HCT116 (cell line): ENCODE measurements at regions not wholly inside any gene's neighbourhood (a gene's known extent, or its start where the extent isn't known, plus 50 kb on each side); places are given as distances from the start of the nearest gene placed in this dataset.

Source experiments
- ATAC-seq: fragments of 200-7000 bp; cut with Tn5 transposase; 2 replicates; pipeline ENCODE4 v1.9.1; 2020; ENCODE audit warnings: mild to moderate bottlenecking, moderate library complexity
- BruUV-seq: library from RNA; stranded (reverse); fragments of 400-500 nt; replicated peaks from 2 replicates; lab custom pipeline; 2021; lab: Mats Ljungman, UMichigan
- CTCF ChIA-PET: fragments of 300-600 bp; sonication (Branson Sonifier 250); formaldehyde crosslinking; loops from one replicate; lab custom pipeline; 2021; ENCODE audit warnings: antibody characterized with exemption; lab: Charles Lee
- POLR2A ChIA-PET: fragments of 300-600, 350-600 bp; sonication (Branson Sonifier 250); formaldehyde crosslinking; loops from one replicate; lab custom pipeline; 2021; ENCODE audit warnings: antibody characterized with exemption; lab: Charles Lee
- RAD21 ChIA-PET, 2 experiments: fragments of 300-600 bp; sonication (Branson Sonifier 250); formaldehyde crosslinking; loops; one replicate each; lab custom pipeline; 2023; ENCODE audit warnings: low total read pairs in 2 of 2; ENCODE audit not compliant: uncharacterized antibody in 2 of 2, unreplicated experiment in 2 of 2, low non-redundant PET in 1 of 2; lab: Charles Lee
- DNase-seq: peaks from one replicate; pipeline ENCODE4 v3.0.0-alpha.2; 2010; ENCODE audit warnings: low read depth, low spot score
- H2AFZ ChIP-seq: fragments of 200-600 bp; shearing (Covaris generic), sonication (generic); 2 replicates; pipeline ENCODE4 v1.6.1; 2017; ENCODE audit warnings: low read depth, mixed run types, mixed read lengths, antibody characterized with exemption, low read length; ENCODE audit not compliant: poor library complexity, severe bottlenecking
- H3K27ac ChIP-seq: 2 replicates; pipeline ENCODE4 v1.5.1; 2012; ENCODE audit warnings: low read depth, low read length
- H3K27me3 ChIP-seq: fragments of 200-600 bp; sonication (generic); 2 replicates; pipeline ENCODE4 v1.6.1; 2016; ENCODE audit warnings: mixed run types, low read length, mixed read lengths; ENCODE audit not compliant: insufficient read depth
- H3K36me3 ChIP-seq, 2 experiments: fragments of 200-500 bp in 1 of 2; fragments of 200-600 bp in 1 of 2; sonication (Bioruptor generic) in 1 of 2; sonication (generic) in 1 of 2; 2 replicates each; pipeline versions ENCODE4 v1.5.1 to v1.6.1; 2014 to 2016; ENCODE audit warnings: low read length in 2 of 2, inconsistent platforms in 1 of 2, mixed read lengths in 1 of 2, mixed run types in 1 of 2; ENCODE audit not compliant: insufficient read depth in 2 of 2, control insufficient read depth in 1 of 2
- H3K4me1 ChIP-seq, 2 experiments: fragments of 200-600 bp in 1 of 2; sonication (generic) in 1 of 2; 2 replicates each; pipeline versions ENCODE4 v1.5.1 to v1.6.1; 2012 to 2017; ENCODE audit warnings: low read length in 2 of 2, inconsistent platforms in 1 of 2, mild to moderate bottlenecking in 1 of 2, mixed read lengths in 1 of 2, mixed run types in 1 of 2, moderate library complexity in 1 of 2; ENCODE audit not compliant: insufficient read depth in 2 of 2, control insufficient read depth in 1 of 2
- H3K4me2 ChIP-seq: fragments of 200-600 bp; sonication (generic); 2 replicates; pipeline ENCODE4 v1.6.1; 2017; ENCODE audit warnings: mixed run types, low read length, mixed read lengths
- H3K4me3 ChIP-seq, 2 experiments: fragments of 200-600 bp in 1 of 2; sonication (generic) in 1 of 2; replicated peaks in 1 of 2; 2 replicates each; pipeline ENCODE4 v1.5.1; 2011 to 2016; ENCODE audit warnings: low read length in 2 of 2, control low read depth in 1 of 2, low read depth in 1 of 2, mild to moderate bottlenecking in 1 of 2, mixed read lengths in 1 of 2, mixed run types in 1 of 2
- H3K79me2 ChIP-seq: fragments of 200-600 bp; sonication (generic); 2 replicates; pipeline ENCODE4 v1.6.1; 2017; ENCODE audit warnings: mild to moderate bottlenecking, mixed run types, low read length, moderate library complexity, mixed read lengths; ENCODE audit not compliant: insufficient read depth
- H3K9ac ChIP-seq: fragments of 200-600 bp; sonication (generic); 2 replicates; pipeline ENCODE4 v1.6.1; 2016; ENCODE audit warnings: low read length, mixed read lengths
- H3K9me2 ChIP-seq: fragments of 200-600 bp; sonication (generic), shearing (Covaris generic); 2 replicates; pipeline ENCODE4 v1.6.1; 2017; ENCODE audit warnings: mixed run types, mild to moderate bottlenecking, moderate library complexity; ENCODE audit not compliant: insufficient read depth
- H3K9me3 ChIP-seq, 2 experiments: fragments of 200-500 bp in 1 of 2; fragments of 200-600 bp in 1 of 2; sonication (Bioruptor generic) in 1 of 2; sonication (generic) in 1 of 2; 2 replicates each; pipeline ENCODE4 v1.6.1; 2014 to 2017; ENCODE audit warnings: low read length in 2 of 2, mixed read lengths in 2 of 2, inconsistent platforms in 1 of 2, low read depth in 1 of 2, mild to moderate bottlenecking in 1 of 2, mixed run types in 1 of 2, moderate library complexity in 1 of 2; ENCODE audit not compliant: control insufficient read depth in 1 of 2, insufficient read depth in 1 of 2
- H4K20me1 ChIP-seq: fragments of 200-600 bp; sonication (generic), shearing (Covaris generic); 2 replicates; pipeline ENCODE4 v1.6.1; 2017; ENCODE audit warnings: mixed run types, mild to moderate bottlenecking, moderate library complexity; ENCODE audit not compliant: insufficient read depth
- ELF1 ChIP-seq: IDR thresholded peaks from 2 replicates; pipeline ENCODE4 v1.6.1; 2012; ENCODE audit warnings: low read depth, borderline replicate concordance
- EZH2 ChIP-seq: fragments of 200-600 bp; sonication (generic); IDR thresholded peaks from 2 replicates; pipeline ENCODE4 v1.6.1; 2017; ENCODE audit warnings: antibody characterized with exemption, mixed run types
- POLR2A ChIP-seq: IDR thresholded peaks from 2 replicates; pipeline ENCODE4 v1.7.0; 2011; ENCODE audit warnings: borderline replicate concordance; ENCODE audit not compliant: insufficient read depth, insufficient read length; ENCODE audit errors: extremely low read depth
- SIN3A ChIP-seq: IDR thresholded peaks from 2 replicates; pipeline ENCODE4 v1.6.1; 2012; ENCODE audit warnings: low read depth
- SRF ChIP-seq: IDR thresholded peaks from 2 replicates; pipeline ENCODE4 v1.6.1; 2012; ENCODE audit warnings: low read depth
- ZNF274 ChIP-seq: fragments of 200-500 bp; sonication (Bioruptor generic); IDR thresholded peaks from 2 replicates; pipeline ENCODE4 v1.6.1; 2014; ENCODE audit warnings: mild to moderate bottlenecking, low read depth, low read length, inconsistent platforms
- intact Hi-C: fragments of 100-400 bp; cut with micrococcal nuclease; formaldehyde crosslinking; loops from 2 replicates; pipeline ENCODE4 v1.10.0; 2022
- TF ChIP-seq, protein P1 (sequence below), 3 experiments: fragments of 200-600 bp in 1 of 3; sonication (generic) in 1 of 3; IDR thresholded peaks in 2 of 3; conservative IDR thresholded peaks in 1 of 3; 2 replicates each; pipeline ENCODE4 v1.5.1; 2012 to 2017; ENCODE audit warnings: low read depth in 2 of 3, low read length in 2 of 3, antibody characterized with exemption in 1 of 3, borderline replicate concordance in 1 of 3, control low read depth in 1 of 3, mild to moderate bottlenecking in 1 of 3, mixed read lengths in 1 of 3, mixed run types in 1 of 3, moderate library complexity in 1 of 3; ENCODE audit not compliant: insufficient read depth in 1 of 3
- TF ChIP-seq, protein P2 (sequence below): IDR thresholded peaks from 2 replicates; pipeline ENCODE4 v1.6.1; 2011; ENCODE audit warnings: mild to moderate bottlenecking, low read length, moderate library complexity; ENCODE audit not compliant: insufficient replicate concordance; ENCODE audit errors: extremely low read depth

DNA sequence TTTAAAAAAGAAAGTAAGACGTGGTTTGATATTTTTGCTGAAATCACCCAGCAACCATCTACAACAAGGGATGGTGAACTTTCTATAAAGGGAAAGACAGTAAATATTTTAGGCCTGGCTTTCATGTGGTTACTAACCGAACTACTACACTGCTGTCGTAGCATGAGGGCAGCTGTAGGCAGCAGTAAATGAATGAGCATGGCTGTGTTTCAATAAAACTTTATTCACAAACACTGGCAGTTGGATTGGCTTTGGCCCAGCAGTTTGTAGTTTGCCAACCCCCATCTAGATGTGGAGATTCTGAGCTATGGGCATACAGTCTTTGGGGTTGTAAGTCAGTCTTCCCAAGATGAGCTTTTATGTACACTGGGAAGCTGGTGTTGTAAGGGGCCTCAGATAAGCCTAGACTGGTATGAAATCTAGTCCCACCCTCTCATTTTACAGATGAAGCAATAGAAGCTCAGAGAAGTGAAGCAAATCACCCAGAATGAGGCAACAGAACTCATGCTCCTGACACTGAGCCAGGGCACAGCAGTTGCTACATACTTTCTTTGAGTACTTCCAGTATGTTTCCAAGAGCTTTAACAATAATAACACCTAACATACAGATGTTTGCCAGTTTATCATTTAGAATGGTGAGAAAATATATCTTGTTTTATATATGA lies 204.4 kb downstream of the ADAMTS15 start:
- RAD21 ChIA-PET = no interaction called here
- Histone ChIP-seq H3K36me3 (no peaks in the 10 kb centered on the region), H4K20me1 (no peaks in the 10 kb centered on the region), H3K9me3 (no peaks in the 10 kb centered on the region), H3K4me1 (no peaks in the 10 kb centered on the region), H2AFZ (no peak overlapping the region), H3K4me3 (no peak overlapping the region), H3K9me2 (no peaks in the 10 kb centered on the region), H3K79me2 (no peaks in the 10 kb centered on the region), H3K9ac (no peak overlapping the region), H3K27ac (no peak overlapping the region), H3K27me3 (no peaks in the 10 kb centered on the region), H3K4me2 (no peak overlapping the region)
- no peak for TF ChIP-seq SRF
- TF ChIP-seq POLR2A = no peak
- TF ChIP-seq ZNF274 = no peak
- TF ChIP-seq SIN3A = no peak
- TF ChIP-seq ELF1 = no peak
- TF ChIP-seq, protein P1, sequence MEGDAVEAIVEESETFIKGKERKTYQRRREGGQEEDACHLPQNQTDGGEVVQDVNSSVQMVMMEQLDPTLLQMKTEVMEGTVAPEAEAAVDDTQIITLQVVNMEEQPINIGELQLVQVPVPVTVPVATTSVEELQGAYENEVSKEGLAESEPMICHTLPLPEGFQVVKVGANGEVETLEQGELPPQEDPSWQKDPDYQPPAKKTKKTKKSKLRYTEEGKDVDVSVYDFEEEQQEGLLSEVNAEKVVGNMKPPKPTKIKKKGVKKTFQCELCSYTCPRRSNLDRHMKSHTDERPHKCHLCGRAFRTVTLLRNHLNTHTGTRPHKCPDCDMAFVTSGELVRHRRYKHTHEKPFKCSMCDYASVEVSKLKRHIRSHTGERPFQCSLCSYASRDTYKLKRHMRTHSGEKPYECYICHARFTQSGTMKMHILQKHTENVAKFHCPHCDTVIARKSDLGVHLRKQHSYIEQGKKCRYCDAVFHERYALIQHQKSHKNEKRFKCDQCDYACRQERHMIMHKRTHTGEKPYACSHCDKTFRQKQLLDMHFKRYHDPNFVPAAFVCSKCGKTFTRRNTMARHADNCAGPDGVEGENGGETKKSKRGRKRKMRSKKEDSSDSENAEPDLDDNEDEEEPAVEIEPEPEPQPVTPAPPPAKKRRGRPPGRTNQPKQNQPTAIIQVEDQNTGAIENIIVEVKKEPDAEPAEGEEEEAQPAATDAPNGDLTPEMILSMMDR (IDR thresholded peaks at IDR 0.05 in 2 of 3, conservative IDR thresholded peaks at IDR 0.05 in 1 of 3; ENCODE audit: borderline replicate concordance in 1 of 3, insufficient read depth in 1 of 3, low read depth in 2 of 3, low read length in 2 of 3) = no peak
- TF ChIP-seq EZH2 = no peak
- TF ChIP-seq, protein P2, sequence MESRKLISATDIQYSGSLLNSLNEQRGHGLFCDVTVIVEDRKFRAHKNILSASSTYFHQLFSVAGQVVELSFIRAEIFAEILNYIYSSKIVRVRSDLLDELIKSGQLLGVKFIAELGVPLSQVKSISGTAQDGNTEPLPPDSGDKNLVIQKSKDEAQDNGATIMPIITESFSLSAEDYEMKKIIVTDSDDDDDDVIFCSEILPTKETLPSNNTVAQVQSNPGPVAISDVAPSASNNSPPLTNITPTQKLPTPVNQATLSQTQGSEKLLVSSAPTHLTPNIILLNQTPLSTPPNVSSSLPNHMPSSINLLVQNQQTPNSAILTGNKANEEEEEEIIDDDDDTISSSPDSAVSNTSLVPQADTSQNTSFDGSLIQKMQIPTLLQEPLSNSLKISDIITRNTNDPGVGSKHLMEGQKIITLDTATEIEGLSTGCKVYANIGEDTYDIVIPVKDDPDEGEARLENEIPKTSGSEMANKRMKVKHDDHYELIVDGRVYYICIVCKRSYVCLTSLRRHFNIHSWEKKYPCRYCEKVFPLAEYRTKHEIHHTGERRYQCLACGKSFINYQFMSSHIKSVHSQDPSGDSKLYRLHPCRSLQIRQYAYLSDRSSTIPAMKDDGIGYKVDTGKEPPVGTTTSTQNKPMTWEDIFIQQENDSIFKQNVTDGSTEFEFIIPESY = no peak
- ATAC-seq = no peak
- DNase-seq = no peak
- BruUV-seq = no TSS peak
- CTCF ChIA-PET = no interaction called here
- POLR2A ChIA-PET = no interaction called here
- intact Hi-C loops = no loop called here
